ENCODE measurements at regions not wholly inside any gene's neighbourhood (a gene's known extent, or its start where the extent isn't known, plus 50 kb on each side); places are given as distances from the start of the nearest gene placed in this dataset.
"Not testable (repeated sequence)": the region's sequence is repeated elsewhere in the genome, so short reads cannot be mapped to it uniquely, and the experiment has no call there.

GRCh38 chr3:10109-10996 lies 186.2 kb upstream of the CHL1 start:
- H3K27ac ChIP-seq, H3K4me3 ChIP-seq: not testable (repeated sequence)

DNA sequence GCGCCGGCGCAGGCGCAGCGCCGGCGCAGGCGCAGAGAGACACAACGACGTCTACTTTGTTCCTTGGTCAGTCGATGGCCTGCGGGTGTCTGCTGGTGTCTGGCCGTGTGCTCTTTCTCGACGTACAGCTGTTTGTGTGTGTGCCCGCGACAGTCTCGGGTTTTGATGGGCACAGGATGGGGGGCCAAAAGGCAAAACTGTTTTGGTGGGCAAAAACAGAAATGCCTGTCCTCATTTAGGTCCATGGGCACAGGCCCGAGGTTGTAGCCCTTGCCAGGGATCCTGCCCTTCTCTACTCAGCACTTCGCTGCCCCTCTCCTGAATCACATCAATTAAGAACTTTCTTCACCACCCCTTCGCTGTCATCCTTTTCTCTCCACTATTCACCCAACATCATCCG lies 184.8 kb upstream of the CHL1 start:
- H3K4me3 ChIP-seq, result no peak overlapping the region
- no peak overlapping the region for H3K27ac ChIP-seq

DNA sequence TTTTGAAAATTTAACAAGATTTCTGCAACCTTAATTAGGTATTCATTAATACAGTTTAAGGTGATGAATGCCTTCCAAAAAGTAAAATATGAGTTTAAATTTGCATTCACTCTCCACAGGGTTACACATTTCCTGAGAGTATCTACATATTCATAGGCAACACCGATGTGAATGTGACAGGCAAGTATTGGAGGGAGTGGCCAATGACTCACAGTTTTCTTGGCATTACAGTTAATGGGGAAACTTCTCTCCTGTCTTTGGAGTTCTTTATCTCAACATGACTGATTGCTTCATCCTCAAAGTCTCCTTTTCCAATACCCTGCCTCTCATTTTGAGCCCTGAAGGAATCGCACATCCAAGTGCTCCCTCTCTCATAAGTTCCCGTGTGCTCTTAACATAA lies 181.9 kb upstream of the CHL1 start:
- H3K27ac ChIP-seq, result no peak overlapping the region
- H3K4me3 ChIP-seq, result no peak overlapping the region

GRCh38 chr3:16366-16765 lies 180.2 kb upstream of the CHL1 start:
- H3K27ac ChIP-seq, result no peak overlapping the region
- H3K4me3 ChIP-seq, result no peak overlapping the region

DNA sequence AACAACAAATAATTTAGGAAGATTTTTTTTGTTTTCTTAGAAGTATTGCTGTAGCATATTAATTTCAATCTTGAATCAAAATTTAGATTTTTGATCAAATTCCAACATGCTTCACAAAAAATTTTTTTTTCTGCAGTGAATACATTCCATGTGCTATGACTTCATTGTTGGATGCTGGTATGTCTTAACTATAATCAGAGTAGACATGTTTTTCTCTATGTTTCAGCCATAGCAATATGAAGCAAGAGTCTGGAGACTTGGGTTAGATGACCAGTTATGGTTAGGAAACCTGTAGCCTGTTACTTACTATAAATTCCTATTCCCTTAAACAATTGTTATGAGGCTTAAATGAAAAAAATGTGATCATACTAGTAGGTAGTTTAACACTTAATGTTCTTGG lies 176.1 kb upstream of the CHL1 start:
- Histone ChIP-seq H3K4me3 (no peak overlapping the region), H3K27ac (no peak overlapping the region)

- H3K27ac ChIP-seq, result no peak overlapping the region
- no peak overlapping the region for H3K4me3 ChIP-seq
Measured at GRCh38 chr3:24006-24405, 172.6 kb upstream of the CHL1 start.

DNA sequence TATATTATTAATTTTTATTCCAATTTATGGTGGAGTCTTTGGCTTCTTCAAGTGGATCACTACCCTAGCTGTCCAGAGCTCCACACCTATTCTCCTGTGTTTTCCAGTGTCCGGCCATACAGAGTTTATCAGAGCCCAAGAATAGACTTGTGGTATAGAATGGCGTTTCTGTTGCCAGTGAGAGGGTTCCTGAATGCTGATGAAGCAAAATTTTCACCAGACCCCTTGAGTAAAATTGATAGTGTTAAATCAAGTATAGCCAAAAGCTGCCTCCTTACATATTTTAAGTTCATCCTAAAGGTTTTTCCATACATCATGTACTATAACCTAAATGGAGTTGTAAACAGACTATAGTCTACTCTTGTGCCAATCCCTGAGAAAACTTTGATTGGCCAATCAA lies 171.5 kb upstream of the CHL1 start:
- H3K27ac ChIP-seq, result no peak overlapping the region
- no peak overlapping the region for H3K4me3 ChIP-seq

DNA sequence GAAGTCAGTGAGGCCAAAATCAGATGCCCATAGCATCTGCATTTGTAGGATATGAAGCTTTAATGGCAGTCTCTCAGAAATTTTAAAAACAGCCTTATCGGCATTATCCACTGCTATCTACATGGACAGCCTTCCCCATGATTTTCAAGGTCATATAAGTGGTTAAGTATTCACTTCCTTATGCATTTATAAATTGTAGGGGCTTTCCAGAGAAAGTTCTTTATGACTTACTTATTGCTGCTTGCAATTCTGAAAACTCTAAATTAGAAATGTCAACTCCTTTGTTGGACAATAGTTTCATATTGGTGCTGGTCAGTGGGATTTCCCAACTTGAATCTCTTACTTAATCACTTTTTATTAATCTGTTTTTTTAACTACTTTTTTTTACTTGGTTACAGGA lies 160.6 kb upstream of the CHL1 start:
- H3K27ac ChIP-seq, H3K4me3 ChIP-seq: not testable (repeated sequence)

DNA sequence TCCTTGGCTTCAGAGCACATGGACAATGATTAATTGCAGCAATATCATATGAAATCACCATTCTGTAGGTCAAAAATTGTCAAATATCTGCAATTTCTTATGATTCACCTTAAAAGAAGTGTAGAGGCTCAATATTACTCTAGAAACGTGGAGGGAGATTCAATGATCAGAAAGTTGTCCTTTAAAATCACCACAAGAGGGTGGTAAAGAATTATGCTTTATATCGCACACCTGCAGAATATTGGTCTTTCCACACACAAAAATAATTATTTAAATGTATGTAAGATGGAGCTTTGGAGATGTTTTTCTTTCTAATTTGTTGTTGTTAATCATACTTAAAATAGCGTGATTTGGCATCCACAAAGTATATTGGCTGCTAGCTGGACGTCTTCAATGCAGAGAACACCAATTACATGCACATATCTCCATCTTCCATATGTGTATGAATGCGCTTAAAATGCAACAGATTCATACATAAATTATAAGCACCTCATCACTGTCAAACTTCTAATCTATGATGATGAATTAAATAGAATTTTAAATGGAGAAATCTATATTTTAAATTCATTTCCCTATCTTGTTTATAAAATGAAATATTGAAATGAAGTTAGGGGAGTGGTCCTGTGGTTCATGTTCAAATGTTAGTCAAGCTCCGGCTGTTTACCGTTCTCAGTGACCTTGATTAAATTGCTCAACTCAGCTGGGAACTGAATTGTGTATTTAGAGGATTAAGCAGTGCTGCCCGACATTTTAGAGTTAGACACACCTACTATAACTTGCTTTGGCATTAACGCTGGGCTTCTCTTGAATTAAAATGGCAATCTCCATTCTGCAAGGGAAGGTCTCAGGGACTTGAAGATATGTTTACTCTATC lies 153.5 kb upstream of the CHL1 start:
- not testable (repeated sequence) for H3K4me3 ChIP-seq

GRCh38 chr3:44028-44676 lies 152.4 kb upstream of the CHL1 start:
- no peak overlapping the region for H3K4me3 ChIP-seq
- no peak overlapping the region for H3K27ac ChIP-seq

More for the DNA sequence above, 153.5 kb upstream of the CHL1 start:
- not testable (repeated sequence) for H3K27ac ChIP-seq

GRCh38 chr3:44941-45340 lies 151.6 kb upstream of the CHL1 start:
- H3K4me3 ChIP-seq, H3K27ac ChIP-seq: not testable (repeated sequence)

DNA sequence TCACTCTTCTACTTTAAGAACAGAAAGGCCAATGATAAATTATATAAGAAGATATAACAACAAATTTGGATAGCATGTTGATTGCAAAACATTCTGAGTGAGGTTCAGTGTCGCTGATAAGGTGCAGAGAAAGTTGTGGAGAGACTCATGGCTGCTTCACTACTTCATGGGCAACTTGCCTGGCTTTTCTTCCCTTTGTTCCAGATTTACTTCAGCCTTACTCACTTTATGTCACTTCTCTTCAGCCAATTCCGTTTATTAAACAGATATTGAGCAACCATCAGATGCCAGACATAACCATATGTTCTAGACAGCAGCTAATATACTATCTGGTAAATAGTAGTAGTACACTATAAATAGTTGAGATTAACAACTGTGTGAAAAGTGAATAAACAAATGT lies 150.0 kb upstream of the CHL1 start:
- H3K27ac ChIP-seq, result no peak overlapping the region
- no peak overlapping the region for H3K4me3 ChIP-seq

DNA sequence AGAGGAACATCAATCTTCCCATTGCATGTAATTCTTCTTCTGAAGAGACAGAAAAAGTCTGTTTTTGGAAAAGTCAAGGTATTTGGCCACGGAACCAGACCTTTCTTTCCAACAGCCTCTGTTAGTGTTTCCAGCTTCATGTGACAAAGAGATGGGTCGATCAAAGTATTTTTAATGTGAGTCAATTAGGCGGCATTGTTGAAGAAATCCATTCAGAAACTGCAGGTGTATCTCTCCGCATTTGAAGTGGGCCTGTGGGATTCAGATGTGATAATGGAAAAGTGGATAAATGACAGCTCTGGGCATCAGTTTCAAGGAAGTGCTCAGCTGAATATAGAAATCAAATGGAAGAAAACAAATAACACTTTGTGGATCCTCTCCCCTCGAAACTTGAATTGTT lies 143.1 kb upstream of the CHL1 start:
- H3K4me3 ChIP-seq, H3K27ac ChIP-seq: not testable (repeated sequence)

GRCh38 chr3:54240-54639 lies 142.3 kb upstream of the CHL1 start:
- Histone ChIP-seq H3K4me3 (no peak overlapping the region), H3K27ac (no peak overlapping the region)

- Histone ChIP-seq H3K4me3 (no peak overlapping the region), H3K27ac (no peak overlapping the region)
Measured at GRCh38 chr3:56672-57071, 139.9 kb upstream of the CHL1 start.

- Histone ChIP-seq H3K27ac (no peak overlapping the region), H3K4me3 (no peak overlapping the region)
Measured at GRCh38 chr3:59854-60253, 136.7 kb upstream of the CHL1 start.

GRCh38 chr3:63095-63765 lies 133.3 kb upstream of the CHL1 start:
- no peak overlapping the region for H3K4me3 ChIP-seq
- H3K27ac ChIP-seq, result peak overlapping the region in 1 of 21 experiments; percentile 43

GRCh38 chr3:69690-70089 lies 126.9 kb upstream of the CHL1 start:
- Histone ChIP-seq H3K27ac (no peak overlapping the region), H3K4me3 (no peak overlapping the region)

GRCh38 chr3:72776-73175 lies 123.8 kb upstream of the CHL1 start:
- Histone ChIP-seq H3K4me3 (no peak overlapping the region), H3K27ac (peak overlapping the region in 1 of 21 experiments; percentile 12)

- Histone ChIP-seq H3K27ac (peak overlapping the region in 3 of 21 experiments; percentile 3 to 15 (median 12)), H3K4me3 (no peak overlapping the region)
Measured at GRCh38 chr3:73271-73670, 123.3 kb upstream of the CHL1 start.

Measured in skin epidermis (tissue), 12 donors.